Chondrocyte (in vitro differentiated cells): ENCODE measurements at regions not wholly inside any gene's neighbourhood (a gene's known extent, or its start where the extent isn't known, plus 50 kb on each side); places are given as distances from the start of the nearest gene placed in this dataset.

ENCODE experiments used
- DNase-seq: peaks from one replicate; pipeline ENCODE4 v3.0.0; 2021; ENCODE audit warnings: mixed read lengths, low spot score
- H3K27ac Mint-ChIP-seq: one replicate; pipeline ENCODE4 v1.8.0; 2021; ENCODE audit warnings: mild to moderate bottlenecking, moderate library complexity, mixed read lengths; ENCODE audit not compliant: unreplicated experiment
- H3K27me3 Mint-ChIP-seq: 2 replicates; pipeline ENCODE4 v1.8.0; 2021; ENCODE audit warnings: low read depth, mixed read lengths
- H3K36me3 Mint-ChIP-seq: 2 replicates; pipeline ENCODE4 v1.8.0; 2021; ENCODE audit warnings: low read depth, mixed read lengths
- H3K4me1 Mint-ChIP-seq: 2 replicates; pipeline ENCODE4 v1.8.0; 2021; ENCODE audit warnings: low read depth, mild to moderate bottlenecking, mixed read lengths
- H3K4me3 Mint-ChIP-seq: one replicate; pipeline ENCODE4 v1.8.0; 2021; ENCODE audit warnings: mild to moderate bottlenecking, moderate library complexity, mixed read lengths; ENCODE audit not compliant: unreplicated experiment
- H3K9me3 Mint-ChIP-seq: 2 replicates; pipeline ENCODE4 v1.8.0; 2021; ENCODE audit warnings: low read depth, mixed read lengths
- TF ChIP-seq, protein P1 (sequence below): fragments of 200-600 bp; sonication (generic); IDR thresholded peaks from 2 replicates; pipeline ENCODE4 v1.5.0; 2021; ENCODE audit warnings: antibody characterized with exemption, mild to moderate bottlenecking, moderate library complexity

- TF ChIP-seq, protein P1, sequence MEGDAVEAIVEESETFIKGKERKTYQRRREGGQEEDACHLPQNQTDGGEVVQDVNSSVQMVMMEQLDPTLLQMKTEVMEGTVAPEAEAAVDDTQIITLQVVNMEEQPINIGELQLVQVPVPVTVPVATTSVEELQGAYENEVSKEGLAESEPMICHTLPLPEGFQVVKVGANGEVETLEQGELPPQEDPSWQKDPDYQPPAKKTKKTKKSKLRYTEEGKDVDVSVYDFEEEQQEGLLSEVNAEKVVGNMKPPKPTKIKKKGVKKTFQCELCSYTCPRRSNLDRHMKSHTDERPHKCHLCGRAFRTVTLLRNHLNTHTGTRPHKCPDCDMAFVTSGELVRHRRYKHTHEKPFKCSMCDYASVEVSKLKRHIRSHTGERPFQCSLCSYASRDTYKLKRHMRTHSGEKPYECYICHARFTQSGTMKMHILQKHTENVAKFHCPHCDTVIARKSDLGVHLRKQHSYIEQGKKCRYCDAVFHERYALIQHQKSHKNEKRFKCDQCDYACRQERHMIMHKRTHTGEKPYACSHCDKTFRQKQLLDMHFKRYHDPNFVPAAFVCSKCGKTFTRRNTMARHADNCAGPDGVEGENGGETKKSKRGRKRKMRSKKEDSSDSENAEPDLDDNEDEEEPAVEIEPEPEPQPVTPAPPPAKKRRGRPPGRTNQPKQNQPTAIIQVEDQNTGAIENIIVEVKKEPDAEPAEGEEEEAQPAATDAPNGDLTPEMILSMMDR = no peak
- no peak overlapping the region for H3K27ac Mint-ChIP-seq
- H3K9me3 Mint-ChIP-seq = peaks cover 4% of the 10 kb centered on the region
- no peaks in the 10 kb centered on the region for H3K36me3 Mint-ChIP-seq
- H3K4me1 Mint-ChIP-seq = no peaks in the 10 kb centered on the region
- no peaks in the 10 kb centered on the region for H3K27me3 Mint-ChIP-seq
- no peak for DNase-seq
- H3K4me3 Mint-ChIP-seq = no peak overlapping the region
These were observed 168.8 kb upstream of the NRIP1 start for GRCh38 chr21:15233611-15234010.

GRCh38 chr21:15236111-15236510, 171.3 kb upstream of the NRIP1 start:
- no peak overlapping the region for H3K4me3 Mint-ChIP-seq
- no peak for DNase-seq
- TF ChIP-seq, protein P1 = no peak
- no peaks in the 10 kb centered on the region for H3K27me3 Mint-ChIP-seq
- H3K4me1 Mint-ChIP-seq = peaks cover 13% of the 10 kb centered on the region
- H3K36me3 Mint-ChIP-seq = no peaks in the 10 kb centered on the region
- no peaks in the 10 kb centered on the region for H3K9me3 Mint-ChIP-seq
- no peak overlapping the region for H3K27ac Mint-ChIP-seq

DNA sequence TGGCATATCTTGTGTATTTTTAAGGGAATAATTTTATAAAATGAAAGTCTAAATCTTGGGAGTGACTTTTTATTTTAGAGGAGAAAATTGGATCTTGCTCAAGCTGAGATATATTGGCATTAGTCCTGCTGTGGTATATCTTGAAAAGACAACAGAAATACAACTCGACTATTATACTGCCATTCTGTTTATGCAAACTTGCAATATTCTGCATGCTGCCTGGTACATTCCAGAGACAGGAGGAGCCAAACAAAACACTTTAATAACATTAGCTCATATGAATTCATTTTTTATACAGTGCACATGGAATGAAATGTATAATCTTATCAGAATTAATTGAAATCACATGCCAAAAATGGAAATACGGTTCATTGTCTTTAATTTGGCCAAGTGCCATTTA, 176.0 kb upstream of the NRIP1 start:
- Mint-ChIP-seq H3K4me3 (no peak overlapping the region), H3K9me3 (no peaks in the 10 kb centered on the region), H3K27ac (no peak overlapping the region), H3K36me3 (no peaks in the 10 kb centered on the region), H3K27me3 (no peaks in the 10 kb centered on the region), H3K4me1 (peaks cover 26% of the 10 kb centered on the region)
- TF ChIP-seq, protein P1 = no peak
- no peak for DNase-seq

DNA sequence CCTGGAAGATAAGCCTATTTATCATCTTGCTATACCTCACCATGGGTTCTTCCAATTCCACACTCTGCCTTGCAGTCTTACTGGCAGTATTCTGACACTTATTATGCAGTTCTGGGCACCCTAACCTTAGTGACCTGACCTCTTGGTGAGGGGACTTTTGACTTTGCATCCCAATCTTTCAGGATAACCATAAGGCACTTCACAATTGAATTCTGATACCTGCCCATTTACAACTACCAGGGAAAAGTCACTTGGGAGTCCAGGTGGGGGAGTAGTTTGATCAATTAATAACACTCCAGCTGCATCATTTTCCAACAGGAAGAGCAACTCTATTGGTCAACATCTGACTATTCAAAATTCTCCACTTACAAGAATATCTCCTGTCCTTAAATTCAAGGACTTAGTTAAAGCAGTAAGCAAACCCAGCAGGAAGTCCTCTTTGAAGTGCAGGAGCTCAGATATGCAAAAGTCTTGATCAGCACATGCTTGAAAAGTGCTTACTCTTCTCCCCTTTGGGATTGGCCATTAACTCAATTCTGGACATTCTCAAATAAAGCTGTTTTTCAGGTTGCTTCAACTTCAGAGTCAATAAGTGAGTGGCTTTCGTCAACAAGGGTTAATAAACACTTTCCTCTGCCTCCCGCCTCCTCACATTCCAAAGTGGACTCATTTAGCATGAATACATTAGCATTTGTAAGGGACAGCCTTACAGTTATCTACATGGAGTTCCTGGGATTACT, 177.4 kb upstream of the NRIP1 start:
- no peaks in the 10 kb centered on the region for H3K36me3 Mint-ChIP-seq
- TF ChIP-seq, protein P1 = no peak
- H3K4me3 Mint-ChIP-seq = no peak overlapping the region
- peaks cover 39% of the 10 kb centered on the region for H3K4me1 Mint-ChIP-seq
- no peaks in the 10 kb centered on the region for H3K27me3 Mint-ChIP-seq
- no peak overlapping the region for H3K27ac Mint-ChIP-seq
- no peaks in the 10 kb centered on the region for H3K9me3 Mint-ChIP-seq
- no peak for DNase-seq

- Mint-ChIP-seq H3K27me3 (no peaks in the 10 kb centered on the region), H3K27ac (no peak overlapping the region), H3K9me3 (no peaks in the 10 kb centered on the region), H3K4me3 (no peak overlapping the region), H3K36me3 (no peaks in the 10 kb centered on the region), H3K4me1 (peaks cover 41% of the 10 kb centered on the region)
- no peak for DNase-seq
- TF ChIP-seq, protein P1 = no peak
These were observed 178.1 kb upstream of the NRIP1 start for GRCh38 chr21:15242906-15243305.
